Astrocyte (in vitro differentiated cells and primary cell): ENCODE measurements at regions not wholly inside any gene's neighbourhood (a gene's known extent, or its start where the extent isn't known, plus 50 kb on each side); places are given as distances from the start of the nearest gene placed in this dataset.
"Not testable (repeated sequence)": the region's sequence is repeated elsewhere in the genome, so short reads cannot be mapped to it uniquely, and the experiment has no call there.

Experiments used
- DNase-seq: peaks from one replicate; pipeline ENCODE4 v3.0.0-alpha.2; 2010; ENCODE audit warnings: low read depth
- FAIRE-seq: peaks from 2 replicates; lab custom pipeline; 2011; peaks lifted over from hg19 to GRCh38; lab: Jason Lieb, UNC
- H2AFZ ChIP-seq: 2 replicates; pipeline ENCODE4 v1.6.0; 2012; ENCODE audit warnings: low read depth, low read length, inconsistent platforms
- H3K27ac ChIP-seq: 2 replicates; pipeline ENCODE4 v1.5.1; 2011; ENCODE audit warnings: low read depth, low read length, inconsistent platforms
- H3K27me3 ChIP-seq: 2 replicates; pipeline ENCODE4 v1.6.0; 2011; ENCODE audit warnings: low read length, inconsistent platforms; ENCODE audit not compliant: insufficient read depth
- H3K36me3 ChIP-seq: 2 replicates; pipeline ENCODE4 v1.5.1; 2011; ENCODE audit warnings: low read length, inconsistent platforms; ENCODE audit not compliant: insufficient read depth
- H3K4me1 ChIP-seq: 2 replicates; pipeline ENCODE4 v1.5.1; 2011; ENCODE audit warnings: low read length, inconsistent platforms; ENCODE audit not compliant: insufficient read depth
- H3K4me2 ChIP-seq: 2 replicates; pipeline ENCODE4 v1.6.0; 2012; ENCODE audit warnings: low read length, inconsistent platforms
- H3K4me3 ChIP-seq: 2 replicates; pipeline ENCODE4 v1.5.1; 2011; ENCODE audit warnings: low read depth, mild to moderate bottlenecking, low read length, inconsistent platforms; ENCODE audit not compliant: insufficient read depth
- H3K79me2 ChIP-seq: 2 replicates; pipeline ENCODE4 v1.6.0; 2012; ENCODE audit warnings: mild to moderate bottlenecking, low read length, inconsistent platforms; ENCODE audit not compliant: insufficient read depth
- H3K9ac ChIP-seq: 2 replicates; pipeline ENCODE4 v1.6.0; 2012; ENCODE audit warnings: mild to moderate bottlenecking, low read length, inconsistent platforms
- H3K9me3 ChIP-seq: 2 replicates; pipeline ENCODE4 v1.5.1; 2012; ENCODE audit warnings: low read depth, mild to moderate bottlenecking, low read length, inconsistent platforms; ENCODE audit not compliant: insufficient read depth
- H4K20me1 ChIP-seq: 2 replicates; pipeline ENCODE4 v1.6.0; 2012; ENCODE audit warnings: low read length, inconsistent platforms; ENCODE audit not compliant: insufficient read depth
- H3K27ac Mint-ChIP-seq: one replicate; pipeline ENCODE4 v1.8.0; 2021; ENCODE audit warnings: mild to moderate bottlenecking, mixed read lengths; ENCODE audit not compliant: unreplicated experiment
- H3K27me3 Mint-ChIP-seq: one replicate; pipeline ENCODE4 v1.8.0; 2021; ENCODE audit warnings: low read depth, mixed read lengths; ENCODE audit not compliant: unreplicated experiment
- H3K36me3 Mint-ChIP-seq: one replicate; pipeline ENCODE4 v1.8.0; 2021; ENCODE audit warnings: low read depth, mixed read lengths; ENCODE audit not compliant: unreplicated experiment
- H3K4me1 Mint-ChIP-seq: one replicate; pipeline ENCODE4 v1.8.0; 2021; ENCODE audit warnings: low read depth, mixed read lengths; ENCODE audit not compliant: unreplicated experiment
- H3K4me3 Mint-ChIP-seq: one replicate; pipeline ENCODE4 v1.8.0; 2021; ENCODE audit warnings: mild to moderate bottlenecking, moderate library complexity, mixed read lengths; ENCODE audit not compliant: unreplicated experiment
- H3K9me3 Mint-ChIP-seq: one replicate; pipeline ENCODE4 v1.8.0; 2021; ENCODE audit warnings: mild to moderate bottlenecking, mixed read lengths; ENCODE audit not compliant: unreplicated experiment
- EZH2 ChIP-seq: IDR thresholded peaks from 2 replicates; pipeline ENCODE4 v1.6.1; 2012; ENCODE audit warnings: mild to moderate bottlenecking, low read length, inconsistent platforms; ENCODE audit not compliant: insufficient read depth
- TF ChIP-seq, protein P1 (sequence below): IDR thresholded peaks from 2 replicates; pipeline ENCODE4 v1.5.1; 2011; ENCODE audit warnings: low read depth, mild to moderate bottlenecking, inconsistent platforms, low read length, moderate library complexity; ENCODE audit not compliant: insufficient read depth

DNA sequence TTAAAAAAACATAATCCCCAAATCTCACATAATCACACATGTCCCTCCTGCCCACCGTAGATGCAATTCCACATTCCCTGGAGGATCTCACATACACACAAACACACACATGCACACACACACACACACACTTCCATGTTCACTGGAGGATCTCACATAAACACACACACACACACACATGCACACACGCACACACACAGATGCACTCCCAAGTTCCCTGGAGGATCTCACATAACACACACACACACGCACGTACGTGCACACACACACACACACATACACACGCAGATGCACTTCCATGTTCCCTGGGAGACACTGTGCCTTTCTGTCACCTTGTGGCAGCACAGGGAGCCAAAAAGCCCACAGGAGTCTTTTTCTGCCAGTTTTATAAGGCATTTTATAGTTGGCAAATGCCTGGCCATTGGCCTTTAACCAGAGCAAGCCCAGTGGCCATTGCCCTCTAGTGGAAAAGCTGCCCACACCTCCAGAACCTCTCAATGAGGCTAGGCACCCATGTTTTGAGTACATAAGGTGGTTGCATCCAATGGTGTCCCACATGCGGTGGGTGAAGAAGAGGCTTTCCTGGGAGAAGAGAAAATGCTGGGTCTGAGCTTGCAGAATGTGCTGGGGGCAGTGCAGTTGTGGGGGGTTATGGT is 115.4 kb upstream of the ACBD5 start:
- H3K27me3 ChIP-seq, result peaks cover 2% of the 10 kb centered on the region
- no peak for DNase-seq
- Mint-ChIP-seq H3K36me3 (no peaks in the 10 kb centered on the region), H3K9me3 (no peaks in the 10 kb centered on the region), H3K27me3 (peaks cover 5% of the 10 kb centered on the region), H3K4me1 (no peaks in the 10 kb centered on the region), H3K27ac (no peak overlapping the region), H3K4me3 (no peak overlapping the region)
- no peak overlapping the region for H3K4me3 ChIP-seq
- no peaks in the 10 kb centered on the region for H3K36me3 ChIP-seq
- H3K79me2 ChIP-seq, result no peaks in the 10 kb centered on the region
- no peak for TF ChIP-seq EZH2
- TF ChIP-seq, protein P1, sequence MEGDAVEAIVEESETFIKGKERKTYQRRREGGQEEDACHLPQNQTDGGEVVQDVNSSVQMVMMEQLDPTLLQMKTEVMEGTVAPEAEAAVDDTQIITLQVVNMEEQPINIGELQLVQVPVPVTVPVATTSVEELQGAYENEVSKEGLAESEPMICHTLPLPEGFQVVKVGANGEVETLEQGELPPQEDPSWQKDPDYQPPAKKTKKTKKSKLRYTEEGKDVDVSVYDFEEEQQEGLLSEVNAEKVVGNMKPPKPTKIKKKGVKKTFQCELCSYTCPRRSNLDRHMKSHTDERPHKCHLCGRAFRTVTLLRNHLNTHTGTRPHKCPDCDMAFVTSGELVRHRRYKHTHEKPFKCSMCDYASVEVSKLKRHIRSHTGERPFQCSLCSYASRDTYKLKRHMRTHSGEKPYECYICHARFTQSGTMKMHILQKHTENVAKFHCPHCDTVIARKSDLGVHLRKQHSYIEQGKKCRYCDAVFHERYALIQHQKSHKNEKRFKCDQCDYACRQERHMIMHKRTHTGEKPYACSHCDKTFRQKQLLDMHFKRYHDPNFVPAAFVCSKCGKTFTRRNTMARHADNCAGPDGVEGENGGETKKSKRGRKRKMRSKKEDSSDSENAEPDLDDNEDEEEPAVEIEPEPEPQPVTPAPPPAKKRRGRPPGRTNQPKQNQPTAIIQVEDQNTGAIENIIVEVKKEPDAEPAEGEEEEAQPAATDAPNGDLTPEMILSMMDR, result no peak
- no peak overlapping the region for H3K27ac ChIP-seq
- no peaks in the 10 kb centered on the region for H4K20me1 ChIP-seq
- no peaks in the 10 kb centered on the region for H3K4me1 ChIP-seq
- H2AFZ ChIP-seq, result no peak overlapping the region
- no peak for FAIRE-seq
- H3K4me2 ChIP-seq, result no peak overlapping the region
- no peaks in the 10 kb centered on the region for H3K9me3 ChIP-seq
- H3K9ac ChIP-seq, result no peak overlapping the region

DNA sequence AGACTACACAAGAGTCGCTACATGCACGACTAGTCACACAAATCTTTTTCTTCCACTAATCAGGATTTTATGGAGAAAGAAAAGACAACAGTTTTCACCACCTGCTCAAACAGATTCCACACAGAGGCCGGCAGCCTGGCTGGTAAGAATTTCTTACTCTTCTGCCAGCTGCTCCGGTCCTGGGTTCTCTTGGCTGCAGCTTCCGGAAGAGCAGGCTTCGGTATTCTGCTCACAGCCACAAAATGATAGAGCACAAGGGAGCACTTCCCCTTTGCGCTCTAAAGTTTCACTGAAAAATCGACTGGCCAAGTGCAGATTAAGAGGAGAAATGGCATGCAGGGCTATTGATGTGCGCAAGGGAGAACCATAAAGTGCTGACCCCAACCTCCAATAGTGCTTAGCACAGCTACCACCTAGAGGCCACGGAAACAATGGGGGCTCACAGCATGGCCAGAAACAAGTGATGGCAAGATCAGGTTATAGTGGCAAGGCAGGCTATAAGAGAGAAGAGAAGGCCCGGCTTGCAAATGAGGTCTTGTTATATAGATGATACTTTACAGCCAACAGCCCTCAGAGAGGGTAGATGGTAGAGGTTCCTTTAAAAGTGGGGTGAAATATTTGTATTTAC is 114.2 kb upstream of the ACBD5 start:
- not testable (repeated sequence) for H3K4me3 Mint-ChIP-seq, H3K27me3 ChIP-seq, H3K27ac Mint-ChIP-seq, H3K4me1 Mint-ChIP-seq, H3K79me2 ChIP-seq, H3K9me3 ChIP-seq, H3K27ac ChIP-seq, H3K36me3 Mint-ChIP-seq, H2AFZ ChIP-seq, H3K9me3 Mint-ChIP-seq, H3K4me1 ChIP-seq, H4K20me1 ChIP-seq, H3K36me3 ChIP-seq, H3K27me3 Mint-ChIP-seq, FAIRE-seq, H3K9ac ChIP-seq, H3K4me3 ChIP-seq
- H3K4me2 ChIP-seq, result peak overlapping the region; percentile 57
- peak; percentile 5 for DNase-seq

DNA sequence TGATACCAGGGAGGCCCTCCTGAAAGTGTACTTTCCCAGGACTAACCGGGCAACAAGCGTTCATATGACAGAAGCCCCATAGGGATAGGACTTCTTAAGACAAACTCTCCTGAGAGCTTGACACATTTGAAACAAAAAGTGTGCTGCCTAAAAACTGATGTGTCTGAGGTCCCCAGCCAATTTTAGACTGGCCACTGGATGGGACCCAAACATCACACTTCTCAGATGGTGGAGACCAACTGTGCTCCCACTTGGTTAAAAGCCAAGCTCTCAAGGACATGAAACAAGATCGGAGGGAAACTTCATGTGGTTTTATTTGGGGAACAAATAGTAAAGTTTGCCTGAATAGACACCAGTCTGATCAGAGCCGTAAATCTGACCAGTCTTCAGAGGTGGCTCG is 113.5 kb upstream of the ACBD5 start:
- not testable (repeated sequence) for H3K4me1 Mint-ChIP-seq, FAIRE-seq, H3K4me3 Mint-ChIP-seq

More for the DNA sequence above, 113.5 kb upstream of the ACBD5 start:
- not testable (repeated sequence) for H3K27me3 ChIP-seq, H3K27ac ChIP-seq, H3K9me3 Mint-ChIP-seq, H3K27me3 Mint-ChIP-seq, H3K4me3 ChIP-seq, H3K27ac Mint-ChIP-seq, H3K79me2 ChIP-seq, H3K36me3 ChIP-seq, H2AFZ ChIP-seq, DNase-seq, H3K9ac ChIP-seq, H3K9me3 ChIP-seq, H4K20me1 ChIP-seq, H3K36me3 Mint-ChIP-seq, H3K4me1 ChIP-seq
- H3K4me2 ChIP-seq, result peak overlapping the region; percentile 57
